H1 (cell line): ENCODE measurements at regions not wholly inside any gene's neighbourhood (a gene's known extent, or its start where the extent isn't known, plus 50 kb on each side); places are given as distances from the start of the nearest gene placed in this dataset.

ENCODE experiments used
- BCL11A ChIP-seq, 2 experiments: IDR thresholded peaks; one replicate each; pipeline ENCODE4 v1.6.1; 2011; ENCODE audit warnings: low read depth in 2 of 2, low read length in 2 of 2, mild to moderate bottlenecking in 2 of 2
- CBX8 ChIP-seq: fragments of 300-800, 300-1000 bp; sonication (generic); IDR thresholded peaks from 2 replicates; pipeline ENCODE4 v1.7.1; 2016; ENCODE audit warnings: low read depth, low read length, borderline replicate concordance
- CEBPB ChIP-seq: IDR thresholded peaks from 2 replicates; pipeline ENCODE4 v1.6.1; 2012; ENCODE audit warnings: low read depth, low read length
- CHD1 ChIP-seq: IDR thresholded peaks from 2 replicates; pipeline ENCODE4 v1.6.1; 2012; ENCODE audit warnings: low read depth, low read length, improper control_type of control experiment
- CHD2 ChIP-seq: IDR thresholded peaks from 2 replicates; pipeline ENCODE4 v1.6.1; 2012; ENCODE audit warnings: low read length, improper control_type of control experiment
- HDAC6 ChIP-seq: IDR thresholded peaks from one replicate; pipeline ENCODE4 v1.7.1; 2012; ENCODE audit warnings: low read depth, mild to moderate bottlenecking, inconsistent platforms, low read length, moderate library complexity
- POLR2A ChIP-seq, 2 experiments: IDR thresholded peaks; 1 replicate in 1 of 2; 2 replicates in 1 of 2; pipeline ENCODE4 v1.6.1; 2011; ENCODE audit warnings: low read depth in 2 of 2, low read length in 2 of 2, mild to moderate bottlenecking in 2 of 2; ENCODE audit errors: control extremely low read depth in 1 of 2
- ZNF274 ChIP-seq: IDR thresholded peaks from 2 replicates; pipeline ENCODE4 v1.7.0; 2012; ENCODE audit warnings: low read length, borderline replicate concordance; ENCODE audit errors: extremely low read depth
- TF ChIP-seq, protein P1 (sequence below), 3 experiments: IDR thresholded peaks; 1 replicate in 2 of 3; 2 replicates in 1 of 3; pipeline versions ENCODE4 v1.5.1 to v1.6.1; 2011; ENCODE audit warnings: low read length in 3 of 3, mild to moderate bottlenecking in 3 of 3, inconsistent platforms in 2 of 3, low read depth in 1 of 3, moderate library complexity in 1 of 3; ENCODE audit not compliant: insufficient read depth in 1 of 3; ENCODE audit errors: control extremely low read depth in 1 of 3

DNA sequence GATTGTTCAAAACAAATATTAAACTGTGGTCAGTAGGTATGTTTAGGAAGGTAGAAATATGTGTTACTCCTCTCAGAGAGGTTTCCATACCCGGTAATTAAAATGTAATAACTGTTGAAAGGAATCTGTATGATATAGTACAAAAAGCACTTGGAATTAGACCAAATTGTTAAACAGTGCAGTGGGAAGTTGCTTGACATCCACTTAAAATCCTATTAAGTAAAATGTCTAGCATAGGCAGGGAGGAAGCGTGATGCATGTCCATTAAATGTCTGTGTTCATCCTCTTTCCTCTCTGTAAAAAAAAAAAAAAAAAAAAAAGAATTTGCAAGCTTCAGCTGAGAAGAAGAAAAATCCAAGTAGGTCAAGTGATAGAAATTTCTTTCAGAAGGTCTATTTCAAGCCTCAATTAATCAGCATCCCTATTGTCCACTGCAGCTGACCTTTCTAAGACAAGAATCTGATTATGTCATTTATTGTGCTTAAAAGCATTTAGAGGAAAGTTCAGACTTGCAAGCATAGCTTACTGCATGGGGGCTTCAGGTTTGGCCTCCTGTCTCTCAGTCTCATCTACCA lies 265.6 kb upstream of the RGS6 start (continued):
- TF ChIP-seq, protein P1, sequence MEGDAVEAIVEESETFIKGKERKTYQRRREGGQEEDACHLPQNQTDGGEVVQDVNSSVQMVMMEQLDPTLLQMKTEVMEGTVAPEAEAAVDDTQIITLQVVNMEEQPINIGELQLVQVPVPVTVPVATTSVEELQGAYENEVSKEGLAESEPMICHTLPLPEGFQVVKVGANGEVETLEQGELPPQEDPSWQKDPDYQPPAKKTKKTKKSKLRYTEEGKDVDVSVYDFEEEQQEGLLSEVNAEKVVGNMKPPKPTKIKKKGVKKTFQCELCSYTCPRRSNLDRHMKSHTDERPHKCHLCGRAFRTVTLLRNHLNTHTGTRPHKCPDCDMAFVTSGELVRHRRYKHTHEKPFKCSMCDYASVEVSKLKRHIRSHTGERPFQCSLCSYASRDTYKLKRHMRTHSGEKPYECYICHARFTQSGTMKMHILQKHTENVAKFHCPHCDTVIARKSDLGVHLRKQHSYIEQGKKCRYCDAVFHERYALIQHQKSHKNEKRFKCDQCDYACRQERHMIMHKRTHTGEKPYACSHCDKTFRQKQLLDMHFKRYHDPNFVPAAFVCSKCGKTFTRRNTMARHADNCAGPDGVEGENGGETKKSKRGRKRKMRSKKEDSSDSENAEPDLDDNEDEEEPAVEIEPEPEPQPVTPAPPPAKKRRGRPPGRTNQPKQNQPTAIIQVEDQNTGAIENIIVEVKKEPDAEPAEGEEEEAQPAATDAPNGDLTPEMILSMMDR (IDR thresholded peaks at IDR 0.05; ENCODE audit: control extremely low read depth in 1 of 3, insufficient read depth in 1 of 3, low read depth in 1 of 3, low read length in 3 of 3): no peak
- TF ChIP-seq ZNF274 (no peak), CBX8 (no peak), CHD2 (no peak), POLR2A (IDR thresholded peaks at IDR 0.05; ENCODE audit: control extremely low read depth in 1 of 2, low read depth in 2 of 2, low read length in 2 of 2) (no peak), CHD1 (no peak), CEBPB (no peak), HDAC6 (no peak), BCL11A (IDR thresholded peaks at IDR 0.05; ENCODE audit: low read depth in 2 of 2, low read length in 2 of 2) (no peak)
